ENCODE measurements at regions not wholly inside any gene's neighbourhood (a gene's known extent, or its start where the extent isn't known, plus 50 kb on each side); places are given as distances from the start of the nearest gene placed in this dataset.
"Not testable (repeated sequence)": the region's sequence is repeated elsewhere in the genome, so short reads cannot be mapped to it uniquely, and the experiment has no call there.

DNA sequence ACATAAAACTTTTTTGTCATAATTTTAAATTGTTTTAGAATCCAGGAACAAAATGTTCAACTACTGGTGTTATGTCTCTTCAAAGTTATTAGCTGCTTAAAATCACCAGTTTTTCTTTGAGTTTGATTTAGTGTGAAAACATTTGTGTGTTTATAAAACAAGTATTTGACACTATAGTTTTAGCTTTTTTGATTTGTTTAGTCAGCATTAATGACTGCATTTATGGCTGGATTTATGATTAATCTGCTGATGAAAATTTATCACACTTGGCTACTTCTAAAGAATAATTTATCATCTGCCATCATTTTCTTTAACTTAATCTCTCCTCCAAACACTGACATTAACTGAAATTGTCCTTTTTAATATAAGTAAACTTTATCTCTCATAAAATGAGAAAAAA, 1465.9 kb upstream of the SLC10A2 start:
- DNase-seq (ENCODE audit: low read depth): no peak

DNA sequence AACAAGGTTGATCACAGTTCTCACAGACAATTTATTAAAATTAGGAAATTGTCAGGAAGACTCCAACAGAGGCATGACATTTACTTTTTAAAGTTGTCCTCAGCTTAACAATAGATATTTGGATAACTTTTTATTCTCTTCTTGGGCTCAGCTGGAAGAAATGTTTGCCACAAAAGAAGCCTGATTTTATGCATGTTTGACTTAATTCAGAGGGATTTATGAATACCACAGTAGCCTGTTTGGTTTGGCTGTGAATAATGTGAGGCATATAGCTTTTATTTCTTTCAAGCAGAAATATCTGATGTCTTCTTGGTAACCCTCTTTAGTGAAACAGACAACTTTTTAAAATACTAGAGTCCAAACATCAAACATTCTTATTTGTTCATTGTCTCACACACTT, 1464.5 kb upstream of the SLC10A2 start:
- no peak for DNase-seq (ENCODE audit: low read depth)

DNA sequence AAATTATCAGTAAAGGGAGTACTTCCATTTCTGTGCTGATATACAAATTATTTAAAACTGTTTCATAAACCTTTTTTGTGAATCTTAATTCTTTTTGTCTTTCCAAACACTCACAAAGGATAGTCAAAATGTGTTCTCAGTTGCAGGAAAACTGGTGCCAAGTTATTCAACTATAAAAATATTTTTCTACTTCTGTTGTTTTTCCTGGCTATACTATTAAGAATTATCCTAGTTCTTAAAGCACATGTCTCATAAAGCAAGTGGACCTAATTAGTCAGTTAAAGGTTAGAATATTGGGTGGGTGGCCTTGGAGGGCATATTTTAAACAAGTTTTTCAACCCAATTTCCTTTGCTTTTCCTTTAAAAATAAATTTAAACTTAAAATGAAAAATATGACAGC, 1460.3 kb upstream of the SLC10A2 start:
- DNase-seq (ENCODE audit: low read depth): no peak

DNA sequence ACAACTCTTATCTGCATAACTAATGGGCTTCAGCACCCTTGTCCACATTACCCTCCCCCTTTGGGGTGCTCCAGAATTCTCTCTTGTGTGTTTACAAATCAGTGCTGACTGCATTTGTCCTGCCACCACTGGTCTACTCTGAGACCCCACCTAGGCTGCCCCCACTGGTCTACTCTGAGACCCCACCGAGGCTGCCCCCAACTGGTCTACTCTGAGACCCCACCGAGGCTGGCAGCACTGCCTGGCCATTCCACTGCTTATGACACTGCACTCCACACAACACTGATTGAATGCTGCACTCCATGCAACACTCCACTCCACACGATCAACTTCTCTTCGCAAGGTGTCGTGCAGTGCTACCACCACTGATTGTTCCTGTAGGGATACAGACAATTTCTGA, 1459.2 kb upstream of the SLC10A2 start:
- DNase-seq (ENCODE audit: low read depth): no peak

DNA sequence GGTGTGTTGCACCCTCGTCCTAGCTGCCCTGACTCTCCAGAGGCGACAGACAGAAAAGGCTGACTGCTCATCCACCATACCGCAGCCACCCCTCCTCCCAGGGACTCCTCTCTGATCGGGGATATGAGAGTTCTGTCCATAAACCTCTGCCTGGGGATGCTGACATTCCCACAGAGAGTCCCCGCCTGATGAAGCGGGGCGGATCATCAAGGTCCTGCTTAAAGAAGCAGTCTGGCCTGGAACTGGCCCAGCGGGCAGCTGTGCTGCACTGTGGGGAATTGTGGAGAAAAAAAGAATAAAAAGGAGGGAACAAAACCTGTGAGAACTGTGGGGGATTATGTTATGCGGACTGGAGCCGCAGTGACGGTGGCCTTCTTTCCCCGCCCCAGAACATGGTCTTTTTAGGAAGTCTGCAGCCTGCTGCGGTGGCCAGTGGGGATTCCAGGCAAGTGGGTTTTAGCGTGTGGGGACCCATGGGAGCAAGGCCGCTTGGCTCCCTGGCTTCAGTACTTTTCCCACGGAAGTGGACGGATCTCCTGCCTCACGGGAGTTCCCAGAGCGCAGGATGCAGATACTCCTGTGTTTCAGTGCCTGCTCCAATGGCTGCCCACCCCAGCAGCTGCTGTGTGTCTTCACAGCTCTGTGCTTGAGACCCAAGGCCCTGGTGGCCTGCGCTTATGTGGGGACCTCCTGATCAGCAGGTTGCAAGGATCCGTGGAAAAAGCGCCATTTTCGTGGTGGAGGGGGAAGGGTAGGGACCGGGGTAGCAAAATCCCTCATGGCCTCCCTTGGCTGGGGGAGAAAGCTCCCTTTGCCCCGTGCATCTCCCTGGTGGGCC, 1456.2 kb upstream of the SLC10A2 start:
- no peak for DNase-seq (ENCODE audit: low read depth)

DNA sequence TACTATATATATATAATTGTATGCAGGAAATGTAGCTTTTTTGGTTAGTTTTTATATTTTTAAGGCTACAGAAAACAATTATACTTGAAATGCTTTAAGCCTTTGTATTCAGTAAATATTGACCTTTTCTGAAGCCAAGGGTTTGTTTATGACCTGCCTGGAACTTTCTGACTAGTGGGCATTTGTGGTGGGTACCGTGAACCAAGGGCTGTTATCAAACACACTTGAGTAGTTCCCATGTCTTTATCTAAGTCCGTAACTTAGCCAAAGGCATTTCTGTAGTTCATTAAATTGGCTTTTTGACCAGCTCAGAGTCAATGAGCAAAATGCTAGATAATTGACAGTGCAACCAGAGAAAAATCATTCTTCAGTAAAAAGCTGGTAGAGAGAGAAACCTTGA, 1444.2 kb upstream of the SLC10A2 start:
- DNase-seq (ENCODE audit: low read depth): no peak

DNA sequence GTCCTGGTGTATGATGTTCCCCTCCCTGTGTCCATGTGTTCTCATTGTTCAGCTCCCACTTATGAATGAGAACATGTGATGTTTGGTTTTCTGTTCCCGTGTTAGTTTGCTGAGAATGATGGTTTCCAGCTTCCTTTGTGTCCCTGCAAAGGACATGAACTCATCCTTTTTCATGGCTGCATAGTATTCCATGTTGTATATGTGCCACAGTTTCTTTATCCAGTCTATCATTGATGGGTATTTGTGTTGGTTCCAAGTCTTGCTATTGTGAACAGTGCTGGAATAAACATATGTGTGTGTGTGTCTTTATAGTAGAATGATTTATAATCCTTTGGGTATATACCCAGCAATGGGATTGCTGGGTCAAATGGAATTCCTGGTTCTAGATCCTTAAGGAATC, 1427.3 kb upstream of the SLC10A2 start:
- not testable (repeated sequence) for DNase-seq (ENCODE audit: low read depth)

DNA sequence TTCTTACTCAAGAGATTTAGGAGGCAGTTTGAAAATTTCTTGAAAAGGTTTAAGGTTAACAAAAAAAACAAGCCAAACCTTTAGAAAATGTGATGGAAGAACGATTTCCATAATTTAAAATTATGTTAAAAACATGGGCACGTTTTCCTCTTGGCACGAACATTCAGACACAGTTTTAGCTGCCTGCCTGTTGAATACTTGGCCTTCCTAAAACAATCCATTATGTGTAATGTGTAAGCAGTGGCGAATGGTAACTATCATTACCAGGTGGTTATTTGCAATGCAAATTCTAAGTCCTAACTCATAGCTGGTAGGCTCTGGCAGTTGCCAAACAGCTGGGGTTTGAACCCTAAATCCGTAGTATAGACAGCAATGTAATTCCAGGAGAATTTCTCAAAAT, 1425.7 kb upstream of the SLC10A2 start:
- no peak for DNase-seq (ENCODE audit: low read depth)

DNA sequence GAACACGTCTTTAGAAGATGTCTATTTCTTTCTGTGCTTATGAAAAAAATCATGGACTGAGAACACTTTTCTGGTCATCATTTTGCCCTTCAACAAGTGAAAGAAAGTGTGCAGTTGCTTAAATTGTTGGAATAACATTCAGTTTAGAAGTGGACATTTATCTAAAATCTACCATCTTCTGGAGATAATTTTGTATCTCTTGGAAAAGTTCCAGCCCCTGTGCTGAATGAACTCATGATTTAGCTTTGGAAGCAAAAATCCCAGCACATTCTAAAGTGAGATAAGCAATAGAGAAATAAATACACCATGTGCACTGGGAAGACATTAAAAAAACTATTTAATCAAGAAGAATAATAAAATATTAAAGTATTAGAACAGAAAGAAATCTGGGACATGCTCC, 1420.8 kb upstream of the SLC10A2 start:
- no peak for DNase-seq (ENCODE audit: low read depth)

DNA sequence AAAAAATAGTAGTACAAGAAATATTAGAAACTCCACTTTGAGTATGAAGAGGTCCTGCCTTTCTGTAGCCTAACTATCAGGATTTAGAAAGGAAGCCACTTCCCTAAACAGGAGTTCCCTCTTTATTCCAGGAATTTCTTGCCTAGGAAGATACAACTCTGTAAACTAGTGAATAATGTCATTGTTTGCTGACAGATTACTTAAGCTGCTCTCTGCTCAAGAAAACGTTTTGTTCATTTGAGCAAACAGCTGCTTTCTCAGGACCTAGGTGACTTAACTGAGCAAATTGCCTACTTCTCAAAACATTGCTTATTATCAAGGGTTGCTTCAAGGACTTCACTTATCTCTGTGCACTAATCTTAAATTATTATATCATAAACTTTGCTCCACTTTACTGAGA, 1419.4 kb upstream of the SLC10A2 start:
- DNase-seq (ENCODE audit: low read depth): no peak

DNA sequence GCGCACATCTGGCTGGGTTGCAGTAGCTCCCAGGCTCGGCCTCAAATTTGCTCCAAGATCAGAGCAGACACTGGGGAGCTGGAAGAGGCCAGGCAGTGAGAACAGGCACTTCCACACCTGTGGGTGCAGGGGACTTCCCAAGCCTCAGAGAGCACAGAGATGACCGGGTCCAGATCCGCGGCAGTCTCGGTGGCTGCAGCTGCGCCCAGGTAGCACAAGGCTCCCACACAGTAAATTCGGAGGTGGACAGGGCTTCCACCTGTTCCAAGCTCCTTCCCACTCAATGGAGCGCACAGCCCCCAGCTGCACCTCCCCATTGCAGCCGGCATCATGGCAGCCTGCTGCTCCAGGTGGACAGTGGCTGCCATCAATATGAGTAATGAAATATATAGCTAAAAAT, 1417.4 kb upstream of the SLC10A2 start:
- no peak for DNase-seq (ENCODE audit: low read depth)

DNA sequence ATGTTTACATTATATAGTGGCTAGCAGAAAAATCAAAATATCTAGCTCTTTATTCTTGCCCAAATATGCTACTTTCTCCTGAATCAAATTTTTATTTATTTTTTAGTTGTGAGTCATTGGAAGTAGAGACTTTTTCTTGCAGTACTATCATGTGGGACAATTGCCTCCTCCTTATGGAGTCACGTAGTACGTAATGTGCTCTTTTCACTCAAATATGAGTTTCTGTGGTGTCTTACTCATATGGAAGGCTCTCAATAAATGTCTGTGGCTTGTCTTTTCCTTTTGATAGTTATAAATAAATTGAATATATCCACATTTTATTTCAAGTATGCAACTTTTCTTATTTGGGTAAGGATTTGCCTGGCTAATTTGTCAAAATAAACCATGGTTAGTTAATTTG, 1411.0 kb upstream of the SLC10A2 start:
- DNase-seq (ENCODE audit: low read depth): no peak

DNA sequence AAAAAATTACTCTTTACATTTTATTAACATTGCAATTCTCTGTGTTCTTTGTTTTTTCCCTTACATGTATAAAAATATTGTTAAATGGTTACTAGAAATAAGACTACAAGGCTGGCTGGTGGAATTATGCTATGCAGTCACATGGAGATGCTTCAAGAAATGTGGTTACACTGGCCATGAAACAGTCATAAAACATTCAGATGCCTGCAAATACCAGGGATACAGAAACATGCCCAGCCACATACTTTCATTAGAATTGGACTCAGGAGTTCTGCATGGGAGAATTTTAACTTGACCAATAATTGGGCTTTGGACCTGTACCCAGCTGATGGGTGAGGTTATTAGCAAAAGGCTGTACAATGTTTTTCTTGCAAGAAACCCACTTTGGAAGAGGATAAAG, 1407.7 kb upstream of the SLC10A2 start:
- no peak for DNase-seq (ENCODE audit: low read depth)

DNA sequence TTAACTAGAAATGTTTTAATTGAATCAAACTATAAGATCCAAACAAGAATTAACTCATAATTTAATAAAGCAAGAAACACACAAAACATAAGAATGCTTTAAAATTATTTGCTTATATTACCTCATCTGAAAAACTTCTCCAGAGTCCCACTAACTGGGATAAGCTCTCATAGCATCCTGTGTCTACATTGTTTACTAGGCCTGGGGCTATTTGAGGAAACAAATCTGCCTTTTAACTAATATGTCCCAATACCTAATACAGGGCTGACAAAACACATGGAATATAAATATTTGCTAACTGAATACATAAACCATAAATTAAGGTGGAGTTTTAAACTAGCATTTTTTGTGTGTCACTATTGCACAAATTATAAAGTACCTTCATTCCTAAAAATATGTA, 1399.8 kb upstream of the SLC10A2 start:
- DNase-seq (ENCODE audit: low read depth): no peak

DNA sequence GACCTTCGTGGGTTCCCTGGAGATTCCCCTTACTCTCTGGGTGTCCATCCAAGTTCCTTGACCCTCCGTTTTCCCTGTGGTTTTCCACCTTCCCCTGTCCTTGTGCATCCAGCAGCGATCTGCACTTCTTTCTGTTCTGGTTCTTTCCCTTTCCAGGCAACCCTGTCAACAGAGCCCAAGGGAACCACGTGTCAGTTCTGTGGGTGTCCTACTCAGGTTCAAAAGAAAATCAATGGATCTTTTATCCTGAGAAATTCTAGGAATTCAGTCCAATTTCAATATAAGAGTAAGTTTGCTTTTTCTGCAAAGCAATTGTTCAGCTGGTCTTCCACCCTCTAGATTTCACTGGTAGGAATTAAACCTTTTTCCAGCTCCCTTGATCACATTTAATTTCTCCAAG, 1394.8 kb upstream of the SLC10A2 start:
- no peak for DNase-seq (ENCODE audit: low read depth)

DNA sequence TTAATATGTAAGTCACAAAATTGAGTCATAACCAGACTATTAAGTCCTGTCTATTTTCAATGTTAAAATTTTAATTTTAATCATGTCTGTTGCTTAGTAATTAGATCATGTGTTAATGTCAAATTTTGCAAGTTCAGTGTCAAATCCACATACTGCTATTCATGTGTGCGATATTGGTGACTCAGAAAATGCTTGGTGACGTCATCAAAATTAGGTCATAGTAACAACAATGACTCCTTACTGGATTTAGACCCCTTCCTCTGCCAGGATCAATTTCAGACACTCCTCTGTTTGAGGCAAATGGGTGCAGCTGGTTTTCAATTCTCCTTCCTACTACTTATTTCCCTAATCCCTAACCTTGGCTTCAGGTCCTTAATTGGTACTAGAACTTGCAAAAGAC, 1394.3 kb upstream of the SLC10A2 start:
- no peak for DNase-seq (ENCODE audit: low read depth)

DNA sequence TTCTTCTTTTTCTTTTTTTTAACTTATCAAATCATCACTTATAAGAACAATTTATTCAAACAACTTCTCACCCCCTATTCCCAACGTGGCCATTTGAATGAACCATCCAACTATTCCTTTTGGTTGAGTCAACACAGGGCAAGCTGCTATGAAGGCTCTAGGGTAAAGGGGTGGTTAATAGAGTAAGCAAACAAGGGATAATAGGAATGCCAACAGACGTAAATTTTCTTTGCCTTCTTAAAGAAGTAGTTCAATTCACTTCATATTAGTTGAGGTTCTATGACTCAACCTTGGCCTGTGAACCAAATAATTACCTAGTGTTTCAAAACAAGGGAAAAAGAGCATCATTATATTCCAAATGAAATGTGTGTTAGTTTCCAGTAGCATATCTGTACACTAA, 1383.8 kb upstream of the SLC10A2 start:
- DNase-seq (ENCODE audit: low read depth): no peak

DNA sequence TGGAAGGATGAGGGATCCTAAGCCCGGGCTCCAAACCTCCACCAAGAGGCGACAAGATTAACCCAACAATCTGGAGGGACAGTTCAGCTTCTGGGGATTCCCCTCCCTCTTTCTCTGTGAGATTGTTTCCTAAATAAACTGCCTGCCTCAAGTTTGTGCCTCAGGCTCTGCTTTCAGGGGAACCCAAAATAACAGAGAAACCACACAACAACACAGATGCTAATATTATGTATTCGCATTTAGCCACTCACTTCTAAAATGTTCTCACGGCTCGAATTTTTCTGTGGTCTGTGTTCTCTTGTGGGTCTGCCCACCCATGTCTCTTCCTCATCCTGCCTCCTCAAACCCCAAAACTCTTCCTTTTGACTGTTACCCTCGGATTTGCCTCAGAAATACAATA, 1381.1 kb upstream of the SLC10A2 start:
- DNase-seq (ENCODE audit: low read depth): no peak

DNA sequence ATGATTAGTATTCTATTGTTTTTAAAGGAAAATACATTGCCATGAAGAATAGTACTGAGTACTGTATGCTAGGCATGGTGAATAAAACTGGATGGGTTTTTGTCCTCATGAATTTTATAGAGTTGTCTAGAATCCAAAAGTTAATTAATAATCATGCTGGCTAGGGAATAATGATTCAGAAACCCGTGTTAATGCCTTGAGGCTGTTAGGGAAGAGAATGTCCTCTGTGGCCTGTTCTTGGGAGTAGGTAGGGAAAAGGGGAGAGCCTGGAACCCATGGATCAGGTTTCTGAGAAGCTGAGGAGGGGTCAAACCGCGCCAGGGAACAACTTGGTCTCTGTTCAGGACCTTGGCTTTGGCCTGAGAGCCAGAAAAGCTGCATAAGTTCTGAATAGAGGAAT, 1376.3 kb upstream of the SLC10A2 start:
- DNase-seq (ENCODE audit: low read depth): no peak

DNA sequence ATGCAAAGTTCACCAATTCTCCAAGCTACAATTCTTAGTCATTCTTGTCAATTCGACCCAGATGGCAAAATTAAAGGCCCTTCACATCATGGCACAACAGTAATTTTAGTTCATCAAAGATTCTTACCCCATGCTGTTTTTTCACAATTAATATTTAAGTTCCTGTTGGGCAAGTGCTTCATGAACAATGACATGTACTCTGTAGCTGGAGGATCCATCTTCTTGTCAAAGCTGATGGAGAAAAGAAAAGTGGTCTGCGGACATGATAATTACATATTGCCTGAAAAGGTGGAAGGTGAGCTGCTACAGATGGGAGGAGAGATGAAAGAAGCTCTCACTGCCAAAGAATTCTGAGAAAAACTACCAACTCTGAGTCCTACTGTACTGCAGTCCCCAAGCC, 1370.3 kb upstream of the SLC10A2 start:
- no peak for DNase-seq (ENCODE audit: low read depth)

DNA sequence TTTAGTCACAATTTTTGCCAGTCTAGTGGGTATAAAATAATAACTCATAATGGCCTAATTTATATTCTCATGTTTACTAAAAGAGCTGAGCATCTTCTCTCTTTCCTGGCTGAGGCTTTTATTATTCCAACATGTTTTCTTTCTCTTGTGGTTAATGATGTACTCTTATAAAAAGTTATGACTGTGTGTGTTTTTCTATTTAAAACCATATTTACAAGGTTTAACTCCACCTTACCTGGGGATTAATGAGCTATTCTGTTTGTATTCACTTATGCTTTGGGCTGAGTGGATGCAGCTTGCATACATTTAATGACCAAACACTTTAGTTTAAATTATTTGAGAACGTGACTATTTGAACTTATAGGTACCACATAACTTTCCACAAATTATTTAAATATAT, 1365.7 kb upstream of the SLC10A2 start:
- no peak for DNase-seq (ENCODE audit: low read depth)

DNA sequence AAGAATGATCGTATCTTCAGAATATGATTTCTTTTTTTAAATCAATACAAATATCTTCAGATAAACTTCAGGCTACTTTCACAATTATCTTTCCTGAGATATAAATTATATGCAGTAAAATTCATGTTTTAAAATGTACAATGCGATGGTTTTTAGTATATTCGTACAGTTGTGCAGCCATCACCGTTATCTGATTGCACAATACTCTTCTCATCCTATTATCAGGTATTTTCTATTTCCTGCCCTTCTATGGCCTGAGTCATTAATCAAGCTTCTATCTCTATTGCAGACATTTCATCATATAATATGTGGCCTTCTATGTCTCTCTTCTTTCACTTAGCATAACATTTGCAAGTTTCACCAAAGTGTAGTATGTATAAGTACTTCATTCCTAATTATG, 1360.2 kb upstream of the SLC10A2 start:
- DNase-seq (ENCODE audit: low read depth): no peak

DNA sequence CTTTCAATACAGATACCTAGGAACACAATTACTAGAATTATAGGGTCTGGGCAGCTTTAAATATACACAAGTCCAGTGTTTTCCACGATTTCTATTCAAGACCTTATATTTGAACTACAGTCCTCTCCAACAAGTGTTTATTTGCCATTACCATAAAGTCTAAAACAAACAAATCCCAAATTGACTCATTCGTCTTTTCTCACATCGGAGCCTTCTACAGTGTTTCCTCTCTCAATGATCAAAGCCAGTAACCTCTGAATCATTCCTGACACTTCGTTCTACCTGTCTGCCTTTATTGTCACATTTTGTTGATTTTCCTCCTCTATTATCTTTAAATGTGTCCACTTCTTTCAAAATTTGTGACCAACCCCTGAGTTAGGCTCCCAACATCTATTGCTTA, 1356.5 kb upstream of the SLC10A2 start:
- DNase-seq (ENCODE audit: low read depth): no peak

DNA sequence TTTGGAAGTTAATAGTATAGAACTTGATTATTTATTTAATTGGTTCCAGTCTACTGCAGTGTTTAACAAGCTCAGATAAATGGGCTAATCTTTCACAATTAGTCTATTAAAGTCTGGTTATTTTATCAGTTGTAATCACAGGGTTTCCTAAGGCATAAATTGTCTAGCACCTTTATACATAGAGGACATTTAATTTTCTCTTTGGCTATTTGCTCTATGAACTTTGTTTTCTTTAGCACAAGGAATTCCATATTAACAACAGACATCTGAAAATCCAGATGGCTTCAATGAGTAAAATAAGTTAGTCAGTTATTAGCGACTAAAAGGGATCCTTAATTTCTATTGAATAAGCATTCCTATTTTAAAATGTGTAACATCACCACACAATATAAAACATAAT, 1350.8 kb upstream of the SLC10A2 start:
- DNase-seq (ENCODE audit: low read depth): no peak

DNA sequence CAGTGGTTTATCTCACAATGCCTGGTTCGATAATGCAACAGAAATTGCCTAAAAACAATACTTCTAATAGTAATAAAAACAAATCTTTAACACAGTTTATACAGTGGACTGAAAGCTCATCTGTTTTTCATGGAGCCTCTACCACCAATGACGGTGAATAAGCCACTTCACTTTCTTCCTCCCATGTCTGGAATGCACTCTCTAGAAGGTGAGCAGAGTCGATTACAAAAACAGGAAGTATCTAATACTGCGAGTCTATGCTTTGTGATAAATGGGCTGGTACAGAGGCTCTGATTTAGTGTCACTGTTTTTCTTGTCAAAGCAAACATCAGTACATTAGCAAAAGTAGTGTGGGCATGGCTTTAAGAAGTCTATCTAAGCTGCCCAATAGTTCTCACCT, 1348.6 kb upstream of the SLC10A2 start:
- DNase-seq (ENCODE audit: low read depth): no peak
